Large intestine (tissue), 3 donors: ENCODE measurements at regions not wholly inside any gene's neighbourhood (a gene's known extent, or its start where the extent isn't known, plus 50 kb on each side); places are given as distances from the start of the nearest gene placed in this dataset.

Experiments
- DNase-seq, 2 donors: peaks; one replicate each; pipeline versions ENCODE4 v3.0.0 to v3.0.0-alpha.2; 2013
- H3K27ac ChIP-seq: one replicate; pipeline ENCODE4 v1.5.1; 2013; ENCODE audit warnings: low read length
- H3K27me3 ChIP-seq: 2 replicates; pipeline ENCODE4 v1.6.1; 2013; ENCODE audit warnings: low read length; ENCODE audit not compliant: control insufficient read depth, insufficient read depth
- H3K36me3 ChIP-seq: 2 replicates; pipeline ENCODE4 v1.6.1; 2013; ENCODE audit warnings: low read length; ENCODE audit not compliant: control insufficient read depth, insufficient read depth
- H3K4me1 ChIP-seq: one replicate; pipeline ENCODE4 v1.6.1; 2013; ENCODE audit warnings: low read length; ENCODE audit not compliant: control insufficient read depth, insufficient read depth
- H3K4me3 ChIP-seq: one replicate; pipeline ENCODE4 v1.5.1; 2013; ENCODE audit warnings: low read length
- H3K9me3 ChIP-seq: one replicate; pipeline ENCODE4 v1.6.1; 2013; ENCODE audit warnings: mild to moderate bottlenecking, low read depth, low read length, moderate library complexity; ENCODE audit not compliant: control insufficient read depth
- WGBS: methylation state at CpG from one replicate; pipeline ENCODE4 v1.1.5; 2013; ENCODE audit warnings: low lambda C conversion rate; ENCODE audit not compliant: insufficient coverage; 5-methylcytosine and 5-hydroxymethylcytosine counted together

- Histone ChIP-seq H3K9me3 (no peaks in the 10 kb centered on the region), H3K27ac (no peak overlapping the region), H3K27me3 (no peaks in the 10 kb centered on the region), H3K4me3 (no peak overlapping the region), H3K36me3 (no peaks in the 10 kb centered on the region), H3K4me1 (no peaks in the 10 kb centered on the region)
- 92% methylated on average over 2 of the region's 3 CpGs for WGBS
- no peak for DNase-seq
Observed at GRCh38 chr14:25887251-25887878, 710.5 kb downstream of the NOVA1 start.

- no peaks in the 10 kb centered on the region for H3K36me3 ChIP-seq
- H3K4me3 ChIP-seq = no peak overlapping the region
- H3K4me1 ChIP-seq = no peaks in the 10 kb centered on the region
- DNase-seq = no peak
- no peak overlapping the region for H3K27ac ChIP-seq
- no peaks in the 10 kb centered on the region for H3K9me3 ChIP-seq
- no peaks in the 10 kb centered on the region for H3K27me3 ChIP-seq
- 86% methylated on average over 1 of the region's 1 CpG for WGBS
Observed at GRCh38 chr14:25884657-25885056, 713.2 kb downstream of the NOVA1 start.

GRCh38 chr14:25882899-25883298 is 714.9 kb downstream of the NOVA1 start:
- Histone ChIP-seq H3K4me3 (no peak overlapping the region), H3K27ac (no peak overlapping the region), H3K36me3 (no peaks in the 10 kb centered on the region), H3K4me1 (no peaks in the 10 kb centered on the region), H3K9me3 (no peaks in the 10 kb centered on the region), H3K27me3 (no peaks in the 10 kb centered on the region)
- WGBS = no CpG with 5 or more reads among the region's 2 CpGs
- DNase-seq = peak in 1 of 2 donors; percentile 3

- no peak overlapping the region for H3K4me3 ChIP-seq
- H3K27me3 ChIP-seq = no peaks in the 10 kb centered on the region
- no CpG with 5 or more reads among the region's 2 CpGs for WGBS
- H3K27ac ChIP-seq = no peak overlapping the region
- no peaks in the 10 kb centered on the region for H3K36me3 ChIP-seq
- H3K9me3 ChIP-seq = no peaks in the 10 kb centered on the region
- no peaks in the 10 kb centered on the region for H3K4me1 ChIP-seq
- no peak for DNase-seq
Observed at GRCh38 chr14:25875475-25875874, 722.4 kb downstream of the NOVA1 start.

- Histone ChIP-seq H3K27me3 (no peaks in the 10 kb centered on the region), H3K27ac (no peak overlapping the region), H3K4me1 (no peaks in the 10 kb centered on the region), H3K9me3 (no peaks in the 10 kb centered on the region), H3K4me3 (no peak overlapping the region), H3K36me3 (no peaks in the 10 kb centered on the region)
- no peak for DNase-seq
- 100% methylated on average over 3 of the region's 3 CpGs for WGBS
Observed at GRCh38 chr14:25869854-25870253, 728.0 kb downstream of the NOVA1 start.

GRCh38 chr14:25868521-25869314 is 729.1 kb downstream of the NOVA1 start:
- DNase-seq = no peak
- Histone ChIP-seq H3K27ac (no peak overlapping the region), H3K4me3 (no peak overlapping the region)

GRCh38 chr14:25861406-25861805 is 736.4 kb downstream of the NOVA1 start:
- H3K4me1 ChIP-seq = no peaks in the 10 kb centered on the region
- no peak overlapping the region for H3K27ac ChIP-seq
- H3K4me3 ChIP-seq = no peak overlapping the region
- 91% methylated on average over 1 of the region's 1 CpG for WGBS
- H3K9me3 ChIP-seq = no peaks in the 10 kb centered on the region
- no peak for DNase-seq
- no peaks in the 10 kb centered on the region for H3K36me3 ChIP-seq
- H3K27me3 ChIP-seq = no peaks in the 10 kb centered on the region

More at GRCh38 chr14:25868521-25869314, 729.1 kb downstream of the NOVA1 start:
- Histone ChIP-seq H3K36me3 (no peaks in the 10 kb centered on the region), H3K9me3 (no peaks in the 10 kb centered on the region), H3K4me1 (no peaks in the 10 kb centered on the region), H3K27me3 (no peaks in the 10 kb centered on the region)
- no CpG with 5 or more reads among the region's 6 CpGs for WGBS

- no peak for DNase-seq
- WGBS = no CpG with 5 or more reads among the region's 2 CpGs
- Histone ChIP-seq H3K27ac (no peak overlapping the region), H3K27me3 (no peaks in the 10 kb centered on the region), H3K4me1 (no peaks in the 10 kb centered on the region), H3K36me3 (no peaks in the 10 kb centered on the region), H3K9me3 (no peaks in the 10 kb centered on the region), H3K4me3 (no peak overlapping the region)
Observed at GRCh38 chr14:25848601-25849000, 749.2 kb downstream of the NOVA1 start.

GRCh38 chr14:25846246-25846645 is 751.6 kb downstream of the NOVA1 start:
- no peak overlapping the region for H3K4me3 ChIP-seq
- H3K27me3 ChIP-seq = no peaks in the 10 kb centered on the region
- WGBS = 80% methylated on average over 1 of the region's 5 CpGs
- no peak for DNase-seq
- no peaks in the 10 kb centered on the region for H3K36me3 ChIP-seq
- no peaks in the 10 kb centered on the region for H3K9me3 ChIP-seq
- H3K27ac ChIP-seq = no peak overlapping the region
- no peaks in the 10 kb centered on the region for H3K4me1 ChIP-seq

- DNase-seq = no peak
- H3K9me3 ChIP-seq = no peaks in the 10 kb centered on the region
- H3K4me3 ChIP-seq = no peak overlapping the region
- no peaks in the 10 kb centered on the region for H3K27me3 ChIP-seq
- no peaks in the 10 kb centered on the region for H3K36me3 ChIP-seq
- WGBS = no CpG with 5 or more reads among the region's 5 CpGs
- no peak overlapping the region for H3K27ac ChIP-seq
- H3K4me1 ChIP-seq = no peaks in the 10 kb centered on the region
Observed at GRCh38 chr14:25843481-25844470, 754.1 kb downstream of the NOVA1 start.
